Left lung (tissue), 4 donors: ENCODE measurements at regions not wholly inside any gene's neighbourhood (a gene's known extent, or its start where the extent isn't known, plus 50 kb on each side); places are given as distances from the start of the nearest gene placed in this dataset.

Experiments
- ATAC-seq: fragments of 200-7000 bp; cut with Tn5 transposase; one replicate; pipeline ENCODE4 v1.9.1; 2020; ENCODE audit warnings: moderate library complexity
- DNase-seq, 4 donors: peaks; one replicate each; pipeline ENCODE4 v3.0.0-alpha.2; 2013 to 2020
- H3K27ac ChIP-seq, 2 donors: fragments of 200-600 bp; sonication (generic) in 1 of 2; one replicate each; pipeline versions ENCODE4 v1.5.0 to v1.8.0; 2020 to 2021
- H3K27me3 ChIP-seq, 2 donors: fragments of 200-600 bp; sonication (generic) in 1 of 2; one replicate each; pipeline versions ENCODE4 v1.5.0 to v1.8.0; 2020 to 2021
- H3K36me3 ChIP-seq, 2 donors: fragments of 200-600 bp; sonication (generic) in 1 of 2; one replicate each; pipeline versions ENCODE4 v1.5.0 to v1.8.0; 2020 to 2021
- H3K4me1 ChIP-seq, 2 donors: fragments of 200-600 bp; one replicate each; pipeline ENCODE4 v1.8.0; 2021
- H3K4me3 ChIP-seq, 2 donors: fragments of 200-600 bp; sonication (generic) in 1 of 2; one replicate each; pipeline versions ENCODE4 v1.5.0 to v1.8.0; 2020 to 2021; ENCODE audit warnings: mild to moderate bottlenecking in 1 of 2
- H3K9me3 ChIP-seq, 2 donors: fragments of 200-600 bp; sonication (generic) in 1 of 2; one replicate each; pipeline versions ENCODE4 v1.5.0 to v1.8.0; 2020 to 2021
- intact Hi-C, 2 donors: fragments of 100-400 bp; cut with DNase I; formaldehyde crosslinking; loops; one replicate each; pipeline versions ENCODE4 v1.11.2 to v1.14.2; 2022
- TF ChIP-seq, protein P1 (sequence below), 2 donors: fragments of 200-600 bp; sonication (generic) in 1 of 2; IDR thresholded peaks; one replicate each; pipeline versions ENCODE4 v1.5.0 to v1.8.0; 2021; ENCODE audit warnings: antibody characterized with exemption in 2 of 2
- donor health status: DM: no; HTN: yes; CAD: no.
- donor health status: DM: no; HTN: no; CAD: no.

DNA sequence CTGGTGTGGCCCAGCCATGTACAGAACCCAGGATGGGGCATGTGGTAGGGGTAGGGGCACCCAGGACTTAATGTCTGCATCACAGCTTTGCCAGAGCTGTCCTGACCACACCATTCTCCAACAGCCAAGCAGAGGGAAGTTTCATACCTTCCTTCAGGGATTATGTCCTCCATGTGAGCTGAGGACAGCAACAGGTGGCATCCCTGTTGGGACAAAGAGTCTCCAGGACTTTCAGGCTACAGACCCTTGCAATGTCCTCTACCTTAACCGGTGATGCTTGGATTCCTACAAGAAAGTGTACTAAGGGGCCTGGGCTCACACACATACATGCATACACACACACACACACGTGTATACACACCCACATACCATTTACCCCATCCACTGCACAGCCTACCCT is 227.0 kb upstream of the SIX2 start:
- Histone ChIP-seq H3K27ac (no peak overlapping the region), H3K9me3 (no peaks in the 10 kb centered on the region), H3K4me3 (no peak overlapping the region), H3K4me1 (no peaks in the 10 kb centered on the region), H3K36me3 (no peaks in the 10 kb centered on the region), H3K27me3 (peaks cover 0 to 8% of the 10 kb centered on the region in 2 donors)
- TF ChIP-seq, protein P1, sequence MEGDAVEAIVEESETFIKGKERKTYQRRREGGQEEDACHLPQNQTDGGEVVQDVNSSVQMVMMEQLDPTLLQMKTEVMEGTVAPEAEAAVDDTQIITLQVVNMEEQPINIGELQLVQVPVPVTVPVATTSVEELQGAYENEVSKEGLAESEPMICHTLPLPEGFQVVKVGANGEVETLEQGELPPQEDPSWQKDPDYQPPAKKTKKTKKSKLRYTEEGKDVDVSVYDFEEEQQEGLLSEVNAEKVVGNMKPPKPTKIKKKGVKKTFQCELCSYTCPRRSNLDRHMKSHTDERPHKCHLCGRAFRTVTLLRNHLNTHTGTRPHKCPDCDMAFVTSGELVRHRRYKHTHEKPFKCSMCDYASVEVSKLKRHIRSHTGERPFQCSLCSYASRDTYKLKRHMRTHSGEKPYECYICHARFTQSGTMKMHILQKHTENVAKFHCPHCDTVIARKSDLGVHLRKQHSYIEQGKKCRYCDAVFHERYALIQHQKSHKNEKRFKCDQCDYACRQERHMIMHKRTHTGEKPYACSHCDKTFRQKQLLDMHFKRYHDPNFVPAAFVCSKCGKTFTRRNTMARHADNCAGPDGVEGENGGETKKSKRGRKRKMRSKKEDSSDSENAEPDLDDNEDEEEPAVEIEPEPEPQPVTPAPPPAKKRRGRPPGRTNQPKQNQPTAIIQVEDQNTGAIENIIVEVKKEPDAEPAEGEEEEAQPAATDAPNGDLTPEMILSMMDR (IDR thresholded peaks at IDR 0.05), result no peak
- no peak for ATAC-seq
- no peak for DNase-seq
- intact Hi-C loops, result no loop called here

DNA sequence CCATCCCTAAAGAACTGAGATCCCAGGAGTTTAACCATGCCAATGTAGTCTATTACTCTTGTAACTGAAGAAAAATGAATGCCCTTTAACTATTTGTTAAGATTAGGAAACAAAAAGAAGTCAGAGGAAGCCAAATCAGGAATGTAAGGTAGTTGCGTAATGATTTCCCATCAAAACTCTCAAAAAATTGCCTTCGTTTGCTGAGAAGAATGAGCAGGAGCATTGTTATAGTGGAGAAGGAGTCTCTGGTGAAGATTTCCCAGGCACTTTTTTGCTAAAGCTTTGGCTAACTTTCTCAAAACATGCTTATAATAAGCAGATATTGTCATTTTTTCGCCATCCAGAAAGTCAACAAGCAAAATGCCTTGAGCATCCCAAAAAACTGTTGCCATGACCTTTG is 224.0 kb upstream of the SIX2 start:
- intact Hi-C loops, result no loop called here
- H3K4me1 ChIP-seq, result no peaks in the 10 kb centered on the region
- no peak for ATAC-seq
- H3K27ac ChIP-seq, result no peak overlapping the region
- peaks cover 0 to 8% of the 10 kb centered on the region in 2 donors for H3K27me3 ChIP-seq
- no peaks in the 10 kb centered on the region for H3K36me3 ChIP-seq
- no peaks in the 10 kb centered on the region for H3K9me3 ChIP-seq
- H3K4me3 ChIP-seq, result no peak overlapping the region
- no peak for DNase-seq
- TF ChIP-seq, protein P1 (IDR thresholded peaks at IDR 0.05), result no peak

DNA sequence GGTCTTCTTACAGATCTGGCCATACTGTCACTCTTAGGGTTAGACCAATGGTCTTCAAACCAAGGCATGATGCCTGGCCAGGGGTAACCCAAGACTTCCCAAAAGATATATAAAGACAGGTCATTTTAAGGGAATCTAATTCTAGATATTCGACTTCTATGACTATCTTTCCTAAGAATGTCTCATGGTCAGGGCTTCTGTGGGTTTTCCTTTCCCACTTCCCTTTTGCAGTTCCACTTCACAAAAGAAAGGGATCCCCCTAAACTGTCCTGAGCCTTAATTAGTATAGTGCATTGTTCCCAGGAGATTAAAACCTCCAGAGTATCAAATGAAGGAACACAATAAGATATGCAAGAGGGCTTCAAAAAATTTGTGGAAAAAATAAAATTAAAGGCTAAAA is 223.6 kb upstream of the SIX2 start:
- no peak for DNase-seq
- no peak for ATAC-seq
- Histone ChIP-seq H3K4me1 (no peaks in the 10 kb centered on the region), H3K36me3 (no peaks in the 10 kb centered on the region), H3K27me3 (peaks cover 0 to 8% of the 10 kb centered on the region in 2 donors), H3K4me3 (no peak overlapping the region), H3K9me3 (peaks cover 0 to under 1% of the 10 kb centered on the region in 2 donors), H3K27ac (no peak overlapping the region)
- intact Hi-C loops, result no loop called here
- TF ChIP-seq, protein P1 (IDR thresholded peaks at IDR 0.05), result no peak

DNA sequence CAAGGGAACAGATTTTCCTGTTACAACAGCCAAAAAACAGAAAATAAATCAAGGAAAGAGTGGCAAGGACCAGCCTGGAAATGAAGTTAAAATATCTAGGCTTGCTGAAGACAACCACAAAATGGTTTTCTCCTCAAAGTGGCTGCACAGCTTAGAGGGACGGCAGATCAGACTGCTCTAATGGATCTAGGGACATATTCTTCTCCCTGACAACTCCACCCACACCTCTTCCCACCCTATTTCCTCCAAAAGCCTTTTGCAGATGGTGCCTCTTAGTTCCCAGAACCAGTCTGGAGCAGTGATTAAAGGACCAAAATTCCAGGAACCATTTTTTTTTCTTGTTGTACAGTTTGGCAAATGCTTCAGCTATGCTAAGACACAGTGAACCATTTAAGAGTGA is 220.2 kb upstream of the SIX2 start:
- DNase-seq (no peak), ATAC-seq (no peak)
- Histone ChIP-seq H3K27ac (no peak overlapping the region), H3K27me3 (peaks cover 0 to 3% of the 10 kb centered on the region in 2 donors), H3K4me1 (no peaks in the 10 kb centered on the region), H3K9me3 (peaks cover 0 to 3% of the 10 kb centered on the region in 2 donors), H3K36me3 (no peaks in the 10 kb centered on the region), H3K4me3 (no peak overlapping the region)
- intact Hi-C loops, result no loop called here
- TF ChIP-seq, protein P1 (IDR thresholded peaks at IDR 0.05), result no peak

DNA sequence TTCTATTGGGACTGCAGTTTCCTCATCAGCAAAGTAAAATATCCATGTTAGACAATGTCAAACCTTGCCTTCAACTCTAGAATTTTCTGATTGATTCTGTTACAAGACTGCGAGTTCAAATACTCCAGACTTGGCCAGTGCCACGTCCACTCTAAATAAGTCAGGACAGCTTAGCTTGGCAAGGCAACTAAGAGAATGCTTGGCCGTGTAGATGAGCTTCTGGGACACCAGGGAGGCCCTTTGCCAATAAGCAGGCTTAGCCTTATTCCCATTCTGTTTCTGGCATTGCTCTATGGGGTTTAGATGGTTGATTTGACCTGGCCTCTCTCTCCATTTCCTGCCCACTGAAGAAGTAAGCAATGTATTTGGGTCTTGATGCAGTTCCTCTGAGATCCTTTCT is 218.1 kb upstream of the SIX2 start:
- Histone ChIP-seq H3K36me3 (no peaks in the 10 kb centered on the region), H3K4me1 (no peaks in the 10 kb centered on the region), H3K4me3 (no peak overlapping the region), H3K27ac (no peak overlapping the region), H3K9me3 (peaks cover 0 to 3% of the 10 kb centered on the region in 2 donors), H3K27me3 (peaks cover 0 to 18% of the 10 kb centered on the region in 2 donors)
- ATAC-seq (no peak), DNase-seq (no peak)
- intact Hi-C loops, result no loop called here
- TF ChIP-seq, protein P1 (IDR thresholded peaks at IDR 0.05), result no peak
